Immature natural killer cell (primary cell): ENCODE measurements at regions not wholly inside any gene's neighbourhood (a gene's known extent, or its start where the extent isn't known, plus 50 kb on each side); places are given as distances from the start of the nearest gene placed in this dataset.
"Not testable (repeated sequence)": the region's sequence is repeated elsewhere in the genome, so short reads cannot be mapped to it uniquely, and the experiment has no call there.

Source experiments
- DNase-seq, 3 donors: peaks; one replicate each; pipeline ENCODE4 v3.0.0; 2022; ENCODE audit warnings: mixed read lengths in 1 of 3
- H3K27ac Mint-ChIP-seq, 6 donors: one replicate each; pipeline ENCODE4 v1.8.0; 2020; ENCODE audit warnings: mixed read lengths in 6 of 6, mild to moderate bottlenecking in 5 of 6, inconsistent platforms in 4 of 6, moderate library complexity in 3 of 6
- H3K27me3 Mint-ChIP-seq, 3 donors: one replicate each; pipeline ENCODE4 v1.8.0; 2020 to 2021; ENCODE audit warnings: low read depth in 3 of 3, mild to moderate bottlenecking in 3 of 3, mixed read lengths in 3 of 3, moderate library complexity in 3 of 3, inconsistent platforms in 1 of 3
- H3K36me3 Mint-ChIP-seq, 3 donors: one replicate each; pipeline ENCODE4 v1.8.0; 2020; ENCODE audit warnings: mixed read lengths in 3 of 3, inconsistent platforms in 2 of 3, mild to moderate bottlenecking in 2 of 3
- H3K4me1 Mint-ChIP-seq, 2 donors: one replicate each; pipeline ENCODE4 v1.8.0; 2020; ENCODE audit warnings: inconsistent platforms in 2 of 2, mild to moderate bottlenecking in 2 of 2, mixed read lengths in 2 of 2, moderate library complexity in 1 of 2
- H3K4me3 Mint-ChIP-seq, 5 donors: one replicate each; pipeline ENCODE4 v1.8.0; 2020; ENCODE audit warnings: mild to moderate bottlenecking in 5 of 5, mixed read lengths in 5 of 5, inconsistent platforms in 3 of 5, moderate library complexity in 3 of 5
- H3K9me3 Mint-ChIP-seq, 6 donors: one replicate each; pipeline ENCODE4 v1.8.0; 2020; ENCODE audit warnings: mild to moderate bottlenecking in 6 of 6, mixed read lengths in 6 of 6, inconsistent platforms in 4 of 6, moderate library complexity in 3 of 6

- no peak overlapping the region for H3K4me3 Mint-ChIP-seq
- DNase-seq: no peak
- H3K27me3 Mint-ChIP-seq: peaks cover 0 to 2% (median 2%) of the 10 kb centered on the region in 3 donors
- H3K36me3 Mint-ChIP-seq: no peaks in the 10 kb centered on the region
- no peaks in the 10 kb centered on the region for H3K4me1 Mint-ChIP-seq
- no peak overlapping the region for H3K27ac Mint-ChIP-seq
- H3K9me3 Mint-ChIP-seq: peaks cover 0 to 19% (median 4%) of the 10 kb centered on the region in 6 donors
Measured at GRCh38 chr1:96865731-96866685, 144.4 kb downstream of the PTBP2 start.

- DNase-seq: no peak
- no peaks in the 10 kb centered on the region for H3K4me1 Mint-ChIP-seq
- H3K36me3 Mint-ChIP-seq: no peaks in the 10 kb centered on the region
- peaks cover 7 to 44% (median 21%) of the 10 kb centered on the region in 6 donors for H3K9me3 Mint-ChIP-seq
- peaks cover 0 to 2% (median 0%) of the 10 kb centered on the region in 3 donors for H3K27me3 Mint-ChIP-seq
- no peak overlapping the region for H3K27ac Mint-ChIP-seq
- H3K4me3 Mint-ChIP-seq: no peak overlapping the region
Measured at GRCh38 chr1:96872757-96873156, 151.2 kb downstream of the PTBP2 start.

GRCh38 chr1:96878640-96879039, 157.1 kb downstream of the PTBP2 start:
- Mint-ChIP-seq H3K27ac (no peak overlapping the region), H3K4me1 (no peaks in the 10 kb centered on the region), H3K27me3 (no peaks in the 10 kb centered on the region), H3K4me3 (no peak overlapping the region), H3K9me3 (peaks cover 2 to 17% (median 5%) of the 10 kb centered on the region in 6 donors), H3K36me3 (no peaks in the 10 kb centered on the region)
- no peak for DNase-seq

- Mint-ChIP-seq H3K9me3 (peaks cover 0 to 10% (median 2%) of the 10 kb centered on the region in 6 donors), H3K27ac (no peak overlapping the region), H3K4me3 (no peak overlapping the region), H3K4me1 (no peaks in the 10 kb centered on the region), H3K36me3 (no peaks in the 10 kb centered on the region), H3K27me3 (no peaks in the 10 kb centered on the region)
- DNase-seq: no peak
Measured at GRCh38 chr1:96880626-96881025, 159.0 kb downstream of the PTBP2 start.

GRCh38 chr1:96882096-96882495, 160.5 kb downstream of the PTBP2 start:
- H3K36me3 Mint-ChIP-seq: no peaks in the 10 kb centered on the region
- H3K4me3 Mint-ChIP-seq: no peak overlapping the region
- H3K27me3 Mint-ChIP-seq: no peaks in the 10 kb centered on the region
- peaks cover 0 to 12% (median 1%) of the 10 kb centered on the region in 6 donors for H3K9me3 Mint-ChIP-seq
- no peak overlapping the region for H3K27ac Mint-ChIP-seq
- DNase-seq: no peak
- H3K4me1 Mint-ChIP-seq: no peaks in the 10 kb centered on the region

- Mint-ChIP-seq H3K36me3 (no peaks in the 10 kb centered on the region), H3K4me3 (no peak overlapping the region), H3K9me3 (peaks cover 0 to 13% (median 2%) of the 10 kb centered on the region in 6 donors), H3K4me1 (no peaks in the 10 kb centered on the region), H3K27me3 (peaks cover 0 to 2% (median 0%) of the 10 kb centered on the region in 3 donors), H3K27ac (no peak overlapping the region)
- no peak for DNase-seq
Measured at GRCh38 chr1:96886474-96886873, 164.9 kb downstream of the PTBP2 start.

- Mint-ChIP-seq H3K4me3 (no peak overlapping the region), H3K27ac (no peak overlapping the region), H3K9me3 (peaks cover 0 to 15% (median 6%) of the 10 kb centered on the region in 6 donors), H3K4me1 (no peaks in the 10 kb centered on the region), H3K36me3 (no peaks in the 10 kb centered on the region), H3K27me3 (peaks cover 1 to 3% (median 2%) of the 10 kb centered on the region in 3 donors)
- no peak for DNase-seq
Measured at GRCh38 chr1:96887501-96887900, 165.9 kb downstream of the PTBP2 start.

- Mint-ChIP-seq H3K4me3 (no peak overlapping the region), H3K27me3 (peaks cover 0 to 7% (median 6%) of the 10 kb centered on the region in 3 donors), H3K9me3 (peaks cover 3 to 25% (median 12%) of the 10 kb centered on the region in 6 donors), H3K4me1 (no peaks in the 10 kb centered on the region), H3K27ac (no peak overlapping the region), H3K36me3 (peaks cover 0 to 2% (median 0%) of the 10 kb centered on the region in 3 donors)
- DNase-seq: no peak
Measured at GRCh38 chr1:96901783-96902363, 180.3 kb downstream of the PTBP2 start.

GRCh38 chr1:96912248-96912647, 190.7 kb downstream of the PTBP2 start:
- H3K27me3 Mint-ChIP-seq: peaks cover 4 to 7% (median 5%) of the 10 kb centered on the region in 3 donors
- no peak overlapping the region for H3K4me3 Mint-ChIP-seq
- no peak overlapping the region for H3K27ac Mint-ChIP-seq

GRCh38 chr1:96915701-96916100, 194.1 kb downstream of the PTBP2 start:
- DNase-seq, H3K27me3 Mint-ChIP-seq, H3K4me1 Mint-ChIP-seq, H3K36me3 Mint-ChIP-seq, H3K27ac Mint-ChIP-seq, H3K4me3 Mint-ChIP-seq: not testable (repeated sequence)
- peaks cover 4 to 18% (median 7%) of the 10 kb centered on the region in 6 donors for H3K9me3 Mint-ChIP-seq

More at GRCh38 chr1:96912248-96912647, 190.7 kb downstream of the PTBP2 start:
- Mint-ChIP-seq H3K4me1 (no peaks in the 10 kb centered on the region), H3K9me3 (peaks cover 0 to 18% (median 6%) of the 10 kb centered on the region in 6 donors), H3K36me3 (no peaks in the 10 kb centered on the region)
- DNase-seq: no peak

- Mint-ChIP-seq H3K4me3 (no peak overlapping the region), H3K4me1 (no peaks in the 10 kb centered on the region), H3K36me3 (no peaks in the 10 kb centered on the region), H3K27me3 (peaks cover 5 to 7% (median 6%) of the 10 kb centered on the region in 3 donors), H3K27ac (no peak overlapping the region), H3K9me3 (peaks cover 7 to 15% (median 12%) of the 10 kb centered on the region in 6 donors)
- DNase-seq: no peak
Measured at GRCh38 chr1:96918406-96918805, 196.8 kb downstream of the PTBP2 start.

GRCh38 chr1:96922181-96922580, 200.6 kb downstream of the PTBP2 start:
- Mint-ChIP-seq H3K9me3 (peaks cover 9 to 27% (median 18%) of the 10 kb centered on the region in 6 donors), H3K4me1 (no peaks in the 10 kb centered on the region), H3K27ac (no peak overlapping the region), H3K27me3 (peaks cover 0 to 3% (median 2%) of the 10 kb centered on the region in 3 donors), H3K36me3 (no peaks in the 10 kb centered on the region), H3K4me3 (no peak overlapping the region)
- DNase-seq: no peak

- Mint-ChIP-seq H3K4me3 (no peak overlapping the region), H3K4me1 (no peaks in the 10 kb centered on the region)
- DNase-seq: no peak
Measured at GRCh38 chr1:96923753-96924152, 202.2 kb downstream of the PTBP2 start.

GRCh38 chr1:96926176-96926575, 204.6 kb downstream of the PTBP2 start:
- Mint-ChIP-seq H3K4me1 (no peaks in the 10 kb centered on the region), H3K9me3 (peaks cover 6 to 21% (median 18%) of the 10 kb centered on the region in 6 donors), H3K4me3 (no peak overlapping the region), H3K27me3 (peaks cover 2% of the 10 kb centered on the region in 3 donors), H3K36me3 (no peaks in the 10 kb centered on the region), H3K27ac (no peak overlapping the region)
- DNase-seq: no peak

More at GRCh38 chr1:96923753-96924152, 202.2 kb downstream of the PTBP2 start:
- H3K36me3 Mint-ChIP-seq: no peaks in the 10 kb centered on the region
- H3K27me3 Mint-ChIP-seq: peaks cover under 1 to 2% (median 2%) of the 10 kb centered on the region in 3 donors
- H3K27ac Mint-ChIP-seq: no peak overlapping the region
- peaks cover 9 to 27% (median 18%) of the 10 kb centered on the region in 6 donors for H3K9me3 Mint-ChIP-seq
